Activated T-cell treated with anti-CD3 and anti-CD28 coated beads, Interleukin-2, amount 50 U/mL, for 4 hours (primary cell): ENCODE measurements at regions not wholly inside any gene's neighbourhood (a gene's known extent, or its start where the extent isn't known, plus 50 kb on each side); places are given as distances from the start of the nearest gene placed in this dataset.
"Not testable (repeated sequence)": the region's sequence is repeated elsewhere in the genome, so short reads cannot be mapped to it uniquely, and the experiment has no call there.

Experiments used
- ATAC-seq, 2 donors: fragments of 200-7000 bp; cut with Tn5 transposase; one replicate each; pipeline ENCODE4 v1.10.0; 2021
- DNase-seq: peaks from one replicate; pipeline ENCODE4 v3.0.0-alpha.2; 2020
- H3K27me3 Mint-ChIP-seq: one replicate; pipeline ENCODE4 v1.8.0; 2021; ENCODE audit warnings: low read depth, mixed read lengths
- H3K36me3 Mint-ChIP-seq: one replicate; pipeline ENCODE4 v1.8.0; 2022; ENCODE audit warnings: mixed read lengths; ENCODE audit not compliant: insufficient read depth
- H3K4me1 Mint-ChIP-seq: one replicate; pipeline ENCODE4 v1.8.0; 2021; ENCODE audit warnings: low read depth, mixed read lengths
- H3K4me3 Mint-ChIP-seq: one replicate; pipeline ENCODE4 v1.8.0; 2021; ENCODE audit warnings: mild to moderate bottlenecking, moderate library complexity, mixed read lengths
- H3K9me3 Mint-ChIP-seq: one replicate; pipeline ENCODE4 v1.8.0; 2021; ENCODE audit warnings: mixed read lengths

- no peak for ATAC-seq
- H3K9me3 Mint-ChIP-seq: no peaks in the 10 kb centered on the region
These were observed 110.7 kb upstream of the APCDD1 start for GRCh38 chr18:10343778-10344177.

GRCh38 chr18:10346749-10347415, 107.6 kb upstream of the APCDD1 start:
- ATAC-seq (no peak), DNase-seq (no peak)
- H3K4me3 Mint-ChIP-seq: no peak overlapping the region
- H3K27me3 Mint-ChIP-seq: no peaks in the 10 kb centered on the region
- no peaks in the 10 kb centered on the region for H3K36me3 Mint-ChIP-seq
- H3K9me3 Mint-ChIP-seq: no peaks in the 10 kb centered on the region
- H3K4me1 Mint-ChIP-seq: no peaks in the 10 kb centered on the region

More at GRCh38 chr18:10343778-10344177, 110.7 kb upstream of the APCDD1 start:
- DNase-seq: no peak
- no peaks in the 10 kb centered on the region for H3K27me3 Mint-ChIP-seq
- H3K36me3 Mint-ChIP-seq: no peaks in the 10 kb centered on the region
- no peak overlapping the region for H3K4me3 Mint-ChIP-seq
- H3K4me1 Mint-ChIP-seq: no peaks in the 10 kb centered on the region

- Mint-ChIP-seq H3K9me3 (no peaks in the 10 kb centered on the region), H3K4me1 (no peaks in the 10 kb centered on the region), H3K4me3 (no peak overlapping the region), H3K36me3 (no peaks in the 10 kb centered on the region), H3K27me3 (no peaks in the 10 kb centered on the region)
- ATAC-seq: no peak
- DNase-seq: no peak
These were observed 104.9 kb upstream of the APCDD1 start for GRCh38 chr18:10349561-10349960.

GRCh38 chr18:10350661-10351060, 103.8 kb upstream of the APCDD1 start:
- Mint-ChIP-seq H3K9me3 (peaks cover 4% of the 10 kb centered on the region), H3K36me3 (no peaks in the 10 kb centered on the region), H3K4me3 (no peak overlapping the region), H3K4me1 (no peaks in the 10 kb centered on the region), H3K27me3 (no peaks in the 10 kb centered on the region)
- no peak for ATAC-seq
- no peak for DNase-seq

GRCh38 chr18:10351219-10351818, 103.1 kb upstream of the APCDD1 start:
- peaks cover 11% of the 10 kb centered on the region for H3K9me3 Mint-ChIP-seq
- H3K4me3 Mint-ChIP-seq: no peak overlapping the region
- no peaks in the 10 kb centered on the region for H3K27me3 Mint-ChIP-seq
- no peaks in the 10 kb centered on the region for H3K36me3 Mint-ChIP-seq
- no peaks in the 10 kb centered on the region for H3K4me1 Mint-ChIP-seq
- ATAC-seq (no peak), DNase-seq (no peak)

GRCh38 chr18:10351858-10352257, 102.6 kb upstream of the APCDD1 start:
- Mint-ChIP-seq H3K9me3 (peaks cover 16% of the 10 kb centered on the region), H3K27me3 (no peaks in the 10 kb centered on the region), H3K4me3 (no peak overlapping the region), H3K36me3 (no peaks in the 10 kb centered on the region), H3K4me1 (no peaks in the 10 kb centered on the region)
- no peak for DNase-seq
- no peak for ATAC-seq

GRCh38 chr18:10352671-10353070, 101.8 kb upstream of the APCDD1 start:
- Mint-ChIP-seq H3K36me3 (no peaks in the 10 kb centered on the region), H3K4me1 (no peaks in the 10 kb centered on the region), H3K27me3 (no peaks in the 10 kb centered on the region), H3K4me3 (no peak overlapping the region), H3K9me3 (peaks cover 22% of the 10 kb centered on the region)
- DNase-seq (no peak), ATAC-seq (no peak)

- no peak for ATAC-seq
- Mint-ChIP-seq H3K4me3 (no peak overlapping the region), H3K4me1 (no peaks in the 10 kb centered on the region), H3K36me3 (no peaks in the 10 kb centered on the region), H3K27me3 (no peaks in the 10 kb centered on the region), H3K9me3 (peaks cover 24% of the 10 kb centered on the region)
- DNase-seq: no peak
These were observed 100.6 kb upstream of the APCDD1 start for GRCh38 chr18:10353791-10354190.

GRCh38 chr18:10354241-10354811, 100.1 kb upstream of the APCDD1 start:
- peaks cover 24% of the 10 kb centered on the region for H3K9me3 Mint-ChIP-seq
- no peak overlapping the region for H3K4me3 Mint-ChIP-seq
- H3K4me1 Mint-ChIP-seq: no peaks in the 10 kb centered on the region
- ATAC-seq (no peak), DNase-seq (no peak)
- no peaks in the 10 kb centered on the region for H3K27me3 Mint-ChIP-seq
- no peaks in the 10 kb centered on the region for H3K36me3 Mint-ChIP-seq

GRCh38 chr18:10354890-10355289, 99.5 kb upstream of the APCDD1 start:
- Mint-ChIP-seq H3K9me3 (peaks cover 24% of the 10 kb centered on the region), H3K4me3 (no peak overlapping the region), H3K27me3 (no peaks in the 10 kb centered on the region), H3K4me1 (no peaks in the 10 kb centered on the region), H3K36me3 (no peaks in the 10 kb centered on the region)
- no peak for DNase-seq
- no peak for ATAC-seq

GRCh38 chr18:10356999-10357398, 97.4 kb upstream of the APCDD1 start:
- not testable (repeated sequence) for H3K4me3 Mint-ChIP-seq, DNase-seq, H3K36me3 Mint-ChIP-seq, H3K27me3 Mint-ChIP-seq, ATAC-seq, H3K4me1 Mint-ChIP-seq
- peaks cover 24% of the 10 kb centered on the region for H3K9me3 Mint-ChIP-seq

- DNase-seq: no peak
- H3K36me3 Mint-ChIP-seq: no peaks in the 10 kb centered on the region
- no peak overlapping the region for H3K4me3 Mint-ChIP-seq
- no peak for ATAC-seq
- no peaks in the 10 kb centered on the region for H3K4me1 Mint-ChIP-seq
- H3K27me3 Mint-ChIP-seq: no peaks in the 10 kb centered on the region
- peaks cover 21% of the 10 kb centered on the region for H3K9me3 Mint-ChIP-seq
These were observed 92.8 kb upstream of the APCDD1 start for GRCh38 chr18:10361660-10362059.

- DNase-seq: no peak
- no peak overlapping the region for H3K4me3 Mint-ChIP-seq
- H3K36me3 Mint-ChIP-seq: no peaks in the 10 kb centered on the region
- no peak for ATAC-seq
- no peaks in the 10 kb centered on the region for H3K4me1 Mint-ChIP-seq
- peaks cover 12% of the 10 kb centered on the region for H3K9me3 Mint-ChIP-seq
- H3K27me3 Mint-ChIP-seq: peaks cover 4% of the 10 kb centered on the region
These were observed 89.4 kb upstream of the APCDD1 start for GRCh38 chr18:10365021-10365500.

- no peak overlapping the region for H3K4me3 Mint-ChIP-seq
- ATAC-seq (no peak), DNase-seq (no peak)
- H3K27me3 Mint-ChIP-seq: peaks cover 4% of the 10 kb centered on the region
- peaks cover 12% of the 10 kb centered on the region for H3K9me3 Mint-ChIP-seq
- H3K36me3 Mint-ChIP-seq: no peaks in the 10 kb centered on the region
- no peaks in the 10 kb centered on the region for H3K4me1 Mint-ChIP-seq
These were observed 88.5 kb upstream of the APCDD1 start for GRCh38 chr18:10365901-10366300.

- Mint-ChIP-seq H3K27me3 (peaks cover 4% of the 10 kb centered on the region), H3K4me1 (no peaks in the 10 kb centered on the region), H3K9me3 (peaks cover 12% of the 10 kb centered on the region), H3K36me3 (no peaks in the 10 kb centered on the region), H3K4me3 (no peak overlapping the region)
- DNase-seq: no peak
- no peak for ATAC-seq
These were observed 86.6 kb upstream of the APCDD1 start for GRCh38 chr18:10367836-10368235.
